ENCODE measurements at regions not wholly inside any gene's neighbourhood (a gene's known extent, or its start where the extent isn't known, plus 50 kb on each side); places are given as distances from the start of the nearest gene placed in this dataset.

DNA sequence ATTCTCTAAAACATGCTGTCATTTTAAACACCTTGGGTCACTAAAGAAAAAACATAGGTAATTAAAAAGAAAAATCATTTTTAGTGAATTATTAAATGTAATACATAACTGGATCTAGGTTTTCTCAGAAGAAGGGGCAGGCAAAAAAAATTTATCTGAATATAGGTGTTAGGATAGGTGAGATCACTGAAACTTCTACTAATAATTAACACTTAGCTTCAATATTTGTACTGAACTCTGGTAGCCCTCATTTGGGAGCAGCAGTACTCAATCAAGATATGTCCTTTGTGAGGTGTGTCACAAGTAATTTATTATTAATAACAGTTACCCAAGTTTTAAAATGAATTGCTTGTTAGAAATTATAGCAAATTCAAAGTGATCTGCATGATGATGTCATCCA, 103.6 kb downstream of the ATP23 start:
- TF ChIP-seq, protein P1, sequence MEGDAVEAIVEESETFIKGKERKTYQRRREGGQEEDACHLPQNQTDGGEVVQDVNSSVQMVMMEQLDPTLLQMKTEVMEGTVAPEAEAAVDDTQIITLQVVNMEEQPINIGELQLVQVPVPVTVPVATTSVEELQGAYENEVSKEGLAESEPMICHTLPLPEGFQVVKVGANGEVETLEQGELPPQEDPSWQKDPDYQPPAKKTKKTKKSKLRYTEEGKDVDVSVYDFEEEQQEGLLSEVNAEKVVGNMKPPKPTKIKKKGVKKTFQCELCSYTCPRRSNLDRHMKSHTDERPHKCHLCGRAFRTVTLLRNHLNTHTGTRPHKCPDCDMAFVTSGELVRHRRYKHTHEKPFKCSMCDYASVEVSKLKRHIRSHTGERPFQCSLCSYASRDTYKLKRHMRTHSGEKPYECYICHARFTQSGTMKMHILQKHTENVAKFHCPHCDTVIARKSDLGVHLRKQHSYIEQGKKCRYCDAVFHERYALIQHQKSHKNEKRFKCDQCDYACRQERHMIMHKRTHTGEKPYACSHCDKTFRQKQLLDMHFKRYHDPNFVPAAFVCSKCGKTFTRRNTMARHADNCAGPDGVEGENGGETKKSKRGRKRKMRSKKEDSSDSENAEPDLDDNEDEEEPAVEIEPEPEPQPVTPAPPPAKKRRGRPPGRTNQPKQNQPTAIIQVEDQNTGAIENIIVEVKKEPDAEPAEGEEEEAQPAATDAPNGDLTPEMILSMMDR (IDR thresholded peaks at IDR 0.05; ENCODE audit: borderline replicate concordance, extremely low read depth, low read length, poor library complexity, severe bottlenecking), result no peak
- no peak for TF ChIP-seq EZH2 (IDR thresholded peaks at IDR 0.05; ENCODE audit: borderline replicate concordance, low read depth, low read length, severe bottlenecking)
